GM21367 (cell line): ENCODE measurements at regions not wholly inside any gene's neighbourhood (a gene's known extent, or its start where the extent isn't known, plus 50 kb on each side); places are given as distances from the start of the nearest gene placed in this dataset.

Experiments
- ATAC-seq: cut with Tn5 transposase; IDR thresholded peaks from one replicate; pipeline ENCODE4 v1.9.1; 2021; ENCODE audit not compliant: unreplicated experiment

- no peak for ATAC-seq
These were observed 1349.1 kb upstream of the ADGRB3 start for GRCh38 chr6:67285770-67286495.

GRCh38 chr6:67277312-67277711 is 1357.8 kb upstream of the ADGRB3 start:
- ATAC-seq: no peak

- no peak for ATAC-seq
These were observed 1368.8 kb upstream of the ADGRB3 start for GRCh38 chr6:67265996-67266921.

- ATAC-seq: no peak
These were observed 1382.4 kb upstream of the ADGRB3 start for GRCh38 chr6:67252663-67253062.

- ATAC-seq: no peak
These were observed 1387.0 kb upstream of the ADGRB3 start for GRCh38 chr6:67248077-67248476.

GRCh38 chr6:67244037-67244436 is 1391.0 kb upstream of the ADGRB3 start:
- ATAC-seq: no peak

- no peak for ATAC-seq
These were observed 1397.8 kb upstream of the ADGRB3 start for GRCh38 chr6:67237277-67237676.

- ATAC-seq: no peak
These were observed 1404.0 kb upstream of the ADGRB3 start for GRCh38 chr6:67231092-67231491.

GRCh38 chr6:67224989-67225388 is 1410.1 kb upstream of the ADGRB3 start:
- no peak for ATAC-seq

GRCh38 chr6:67221226-67221625 is 1413.9 kb upstream of the ADGRB3 start:
- ATAC-seq: no peak

GRCh38 chr6:67219346-67219745 is 1415.7 kb upstream of the ADGRB3 start:
- ATAC-seq: no peak

- no peak for ATAC-seq
These were observed 1422.5 kb upstream of the ADGRB3 start for GRCh38 chr6:67212584-67212983.

- no peak for ATAC-seq
These were observed 1424.6 kb upstream of the ADGRB3 start for GRCh38 chr6:67210450-67210849.

GRCh38 chr6:67201563-67201962 is 1433.5 kb upstream of the ADGRB3 start:
- no peak for ATAC-seq

- no peak for ATAC-seq
These were observed 1434.3 kb upstream of the ADGRB3 start for GRCh38 chr6:67200626-67201403.

- ATAC-seq: no peak
These were observed 1435.7 kb upstream of the ADGRB3 start for GRCh38 chr6:67199425-67199824.

GRCh38 chr6:67190733-67191132 is 1444.3 kb upstream of the ADGRB3 start:
- no peak for ATAC-seq

GRCh38 chr6:67184405-67184804 is 1450.7 kb upstream of the ADGRB3 start:
- no peak for ATAC-seq

- no peak for ATAC-seq
These were observed 1460.0 kb upstream of the ADGRB3 start for GRCh38 chr6:67175101-67175500.

GRCh38 chr6:67165606-67166005 is 1458.6 kb upstream of the EYS start:
- ATAC-seq: no peak

GRCh38 chr6:67160820-67161219 is 1453.8 kb upstream of the EYS start:
- ATAC-seq: no peak
